WTC11 (cell line): ENCODE measurements at regions not wholly inside any gene's neighbourhood (a gene's known extent, or its start where the extent isn't known, plus 50 kb on each side); places are given as distances from the start of the nearest gene placed in this dataset.

ENCODE experiments used
- CREB1 ChIP-seq: sonication (generic); formaldehyde crosslinking; IDR thresholded peaks from 2 replicates; pipeline ENCODE4 v1.8.0; 2023; ENCODE audit warnings: mild to moderate bottlenecking, missing genetic modification reagents
- CREM ChIP-seq: sonication (generic); formaldehyde crosslinking; IDR thresholded peaks from 2 replicates; pipeline ENCODE4 v1.8.1; 2022; ENCODE audit warnings: mild to moderate bottlenecking, missing genetic modification reagents, moderate library complexity
- CTCF ChIP-seq: fragments of 200-600 bp; IDR thresholded peaks from 2 replicates; pipeline ENCODE4 v1.8.0; 2022; ENCODE audit warnings: antibody characterized with exemption
- FOXP1 ChIP-seq: sonication (generic); formaldehyde crosslinking; IDR thresholded peaks from 2 replicates; pipeline ENCODE4 v1.8.0; 2022; ENCODE audit warnings: missing genetic modification reagents, mild to moderate bottlenecking, moderate library complexity, borderline replicate concordance
- IRF1 ChIP-seq: sonication (generic); formaldehyde crosslinking; IDR thresholded peaks from 2 replicates; pipeline ENCODE4 v1.8.0; 2023; ENCODE audit warnings: missing genetic modification reagents
- NR3C1 ChIP-seq: sonication (generic); formaldehyde crosslinking; conservative IDR thresholded peaks from 2 replicates; pipeline ENCODE4 v1.8.1; 2023; ENCODE audit warnings: low read depth, mild to moderate bottlenecking, missing genetic modification reagents
- USF2 ChIP-seq: sonication (generic); formaldehyde crosslinking; IDR thresholded peaks from 2 replicates; pipeline ENCODE4 v1.8.1; 2023; ENCODE audit warnings: mild to moderate bottlenecking, missing genetic modification reagents, moderate library complexity

GRCh38 chr16:52123842-52124241 is 423.1 kb downstream of the TOX3 start:
- no peak for TF ChIP-seq FOXP1 (CRISPR knock-in tag)
- TF ChIP-seq CTCF: no peak
- no peak for TF ChIP-seq CREM (CRISPR knock-in tag)
- no peak for TF ChIP-seq CREB1
- TF ChIP-seq NR3C1: no peak
- TF ChIP-seq IRF1 (CRISPR knock-in tag): no peak
- no peak for TF ChIP-seq USF2 (CRISPR knock-in tag)
